ENCODE measurements at regions not wholly inside any gene's neighbourhood (a gene's known extent, or its start where the extent isn't known, plus 50 kb on each side); places are given as distances from the start of the nearest gene placed in this dataset.

GRCh38 chr5:124538931-124539330, 207.5 kb downstream of the ZNF608 start:
- Histone ChIP-seq H3K4me2 (ENCODE audit: insufficient read depth, low read length) (no peak overlapping the region), H3K4me1 (ENCODE audit: control insufficient read depth, extremely low read depth, insufficient read depth, low read length) (peaks cover 28% of the 10 kb centered on the region), H3K27ac (ENCODE audit: insufficient read depth, low read depth, low read length) (no peak overlapping the region), H3K9me3 (replicated peaks; ENCODE audit: control insufficient read depth, insufficient read depth, low read length) (no peaks in the 10 kb centered on the region), H3K9ac (replicated peaks; ENCODE audit: extremely low read depth, insufficient read depth, low read length) (no peak overlapping the region), H3K9me1 (replicated peaks; ENCODE audit: control insufficient read depth, extremely low read depth, insufficient read depth, low read length) (no peaks in the 10 kb centered on the region), H3K79me2 (ENCODE audit: control insufficient read depth, insufficient read depth, low read length) (no peaks in the 10 kb centered on the region), H4K20me1 (replicated peaks; ENCODE audit: control insufficient read depth, extremely low read depth, insufficient read depth, low read length) (no peaks in the 10 kb centered on the region), H3K27me3 (ENCODE audit: control insufficient read depth in 2 of 2, insufficient read depth in 2 of 2, low read length in 2 of 2) (no peaks in the 10 kb centered on the region), H3K4me3 (replicated peaks in 1 of 3; ENCODE audit: insufficient read depth in 1 of 3, low read depth in 1 of 3, low read length in 3 of 3) (no peak overlapping the region), H3K36me3 (ENCODE audit: control insufficient read depth in 2 of 2, extremely low read depth in 1 of 2, insufficient read depth in 2 of 2, low read length in 2 of 2) (no peaks in the 10 kb centered on the region), H2AFZ (ENCODE audit: low read depth, low read length) (no peak overlapping the region)
- no peak for FAIRE-seq
- POLR2A ChIA-PET = no interaction called here
- dilution Hi-C loops (cut with MboI; ENCODE audit: extremely low pct_ligation_motif_present, low sequenced_read_pairs) (no loop called here), intact Hi-C loops (cut with micrococcal nuclease) (loop anchor here (1.0 to 10.0 kb wide), 7 partner anchors 58 to 1013 kb away; partner anchors contain the start of gene ZNF608)
- BruUV-seq (replicated peaks) = no TSS peak
- CTCF ChIA-PET = no interaction called here
- no peak for TF ChIP-seq CTCF (IDR thresholded peaks at IDR 0.05; ENCODE audit: extremely low read depth in 1 of 2, insufficient read depth in 1 of 2, low read depth in 1 of 2, low read length in 2 of 2)
- DNase-seq (ENCODE audit: low read depth, low spot score) = no peak

- ChIA-PET CTCF (no interaction called here), POLR2A (no interaction called here)
- no peak for TF ChIP-seq EZH2 (IDR thresholded peaks at IDR 0.05; ENCODE audit: borderline replicate concordance, low read depth, low read length, severe bottlenecking)
- TF ChIP-seq JUN (IDR thresholded peaks at IDR 0.05; ENCODE audit: borderline replicate concordance, insufficient read depth, insufficient read length, low read depth) = peak; percentile 59
- Histone ChIP-seq H3K36me3 (ENCODE audit: control insufficient read depth in 2 of 2, extremely low read depth in 1 of 2, insufficient read depth in 2 of 2, low read length in 2 of 2) (no peaks in the 10 kb centered on the region), H3K4me3 (replicated peaks in 1 of 3; ENCODE audit: insufficient read depth in 1 of 3, low read depth in 1 of 3, low read length in 3 of 3) (no peak overlapping the region), H4K20me1 (replicated peaks; ENCODE audit: control insufficient read depth, extremely low read depth, insufficient read depth, low read length) (no peaks in the 10 kb centered on the region), H3K27ac (ENCODE audit: insufficient read depth, low read depth, low read length) (peak overlapping the region; percentile 46), H2AFZ (ENCODE audit: low read depth, low read length) (no peak overlapping the region), H3K9ac (replicated peaks; ENCODE audit: extremely low read depth, insufficient read depth, low read length) (no peak overlapping the region), H3K4me2 (ENCODE audit: insufficient read depth, low read length) (no peak overlapping the region), H3K79me2 (ENCODE audit: control insufficient read depth, insufficient read depth, low read length) (no peaks in the 10 kb centered on the region), H3K27me3 (ENCODE audit: control insufficient read depth in 2 of 2, insufficient read depth in 2 of 2, low read length in 2 of 2) (no peaks in the 10 kb centered on the region), H3K4me1 (ENCODE audit: control insufficient read depth, extremely low read depth, insufficient read depth, low read length) (peaks cover 28% of the 10 kb centered on the region), H3K9me1 (replicated peaks; ENCODE audit: control insufficient read depth, extremely low read depth, insufficient read depth, low read length) (no peaks in the 10 kb centered on the region), H3K9me3 (replicated peaks; ENCODE audit: control insufficient read depth, insufficient read depth, low read length) (no peaks in the 10 kb centered on the region)
- FAIRE-seq (peak; percentile 94), DNase-seq (ENCODE audit: low read depth, low spot score) (peak; percentile 90)
- intact Hi-C loops (cut with micrococcal nuclease) = loop anchor here (1.0 to 10.0 kb wide), 7 partner anchors 59 to 1014 kb away; partner anchors contain the start of gene ZNF608
- BruUV-seq (replicated peaks) = no TSS peak
- dilution Hi-C loops (cut with MboI; ENCODE audit: extremely low pct_ligation_motif_present, low sequenced_read_pairs) = no loop called here
These were observed 208.2 kb downstream of the ZNF608 start for GRCh38 chr5:124538191-124538590.

All from endothelial cell of umbilical vein (primary cell).